Hematopoietic multipotent progenitor cell treated with erythropoietin and hydrocortisone succinate and interleukin-3 and kit ligand, for 8 days (in vitro differentiated cells): ENCODE measurements at regions not wholly inside any gene's neighbourhood (a gene's known extent, or its start where the extent isn't known, plus 50 kb on each side); places are given as distances from the start of the nearest gene placed in this dataset.

Source experiments
- DNase-seq: peaks from one replicate; pipeline ENCODE4 v3.0.0-alpha.2; 2015

DNA sequence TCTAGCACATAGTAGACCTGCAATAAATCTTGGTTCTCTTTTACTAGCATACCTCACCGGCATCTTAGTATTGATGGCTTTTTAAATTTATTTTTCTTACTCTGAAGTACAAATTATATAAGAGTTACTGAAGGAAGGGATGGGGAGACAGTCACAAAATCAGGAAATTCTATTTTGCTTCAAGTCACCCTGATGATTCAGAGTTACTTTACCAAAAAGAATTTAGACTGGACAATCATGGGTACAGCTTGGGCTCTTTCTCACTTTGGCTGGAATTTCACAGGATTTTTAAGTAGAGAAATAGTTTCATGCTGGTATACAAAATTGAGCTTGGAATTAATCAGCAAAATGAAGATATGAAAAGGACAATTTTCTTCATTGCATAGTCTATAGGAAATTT lies 919.2 kb downstream of the METTL15 start:
- DNase-seq: no peak

- no peak for DNase-seq
Observed at GRCh38 chr11:29026286-29026685, 918.1 kb downstream of the METTL15 start.

- no peak for DNase-seq
Observed at GRCh38 chr11:29025001-29025400, 916.8 kb downstream of the METTL15 start.

DNA sequence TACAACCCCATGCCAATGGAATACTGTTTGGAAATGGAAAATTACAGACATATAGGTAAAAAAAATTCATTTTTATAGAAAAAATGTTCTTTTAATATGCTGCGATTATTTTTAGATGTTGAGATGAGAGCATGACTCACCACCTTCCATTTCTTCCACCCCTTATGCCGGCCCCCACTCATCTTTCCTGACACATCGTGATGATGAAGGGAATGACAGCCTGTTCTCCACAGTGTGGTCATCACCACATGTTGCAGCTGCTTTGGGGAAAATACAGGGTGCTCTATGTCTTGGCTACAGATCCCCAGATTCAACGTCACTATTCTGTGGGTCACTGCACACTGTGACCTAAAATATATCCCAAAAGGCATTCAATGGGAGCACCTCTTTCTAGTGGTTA lies 916.2 kb downstream of the METTL15 start:
- DNase-seq: no peak

- no peak for DNase-seq
Observed at GRCh38 chr11:29023761-29024160, 915.6 kb downstream of the METTL15 start.

DNA sequence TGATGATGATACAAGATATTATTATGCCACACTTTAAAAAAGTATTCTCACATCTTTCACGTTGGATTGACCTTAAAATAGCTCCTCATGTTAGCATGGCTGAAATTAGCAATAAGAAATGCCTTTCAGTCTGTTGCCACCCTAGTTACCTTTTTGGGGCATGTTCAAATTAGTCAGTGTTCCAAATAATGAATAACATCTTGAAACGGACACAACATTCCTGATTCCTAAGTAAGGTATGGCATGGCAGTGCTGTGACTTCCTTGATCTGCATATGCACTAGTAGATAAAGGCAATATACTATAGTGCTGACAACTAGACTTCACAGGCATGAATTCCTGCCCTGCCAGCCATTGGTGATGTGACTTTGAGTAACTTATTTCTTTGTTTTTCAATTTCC lies 914.5 kb downstream of the METTL15 start:
- no peak for DNase-seq

DNA sequence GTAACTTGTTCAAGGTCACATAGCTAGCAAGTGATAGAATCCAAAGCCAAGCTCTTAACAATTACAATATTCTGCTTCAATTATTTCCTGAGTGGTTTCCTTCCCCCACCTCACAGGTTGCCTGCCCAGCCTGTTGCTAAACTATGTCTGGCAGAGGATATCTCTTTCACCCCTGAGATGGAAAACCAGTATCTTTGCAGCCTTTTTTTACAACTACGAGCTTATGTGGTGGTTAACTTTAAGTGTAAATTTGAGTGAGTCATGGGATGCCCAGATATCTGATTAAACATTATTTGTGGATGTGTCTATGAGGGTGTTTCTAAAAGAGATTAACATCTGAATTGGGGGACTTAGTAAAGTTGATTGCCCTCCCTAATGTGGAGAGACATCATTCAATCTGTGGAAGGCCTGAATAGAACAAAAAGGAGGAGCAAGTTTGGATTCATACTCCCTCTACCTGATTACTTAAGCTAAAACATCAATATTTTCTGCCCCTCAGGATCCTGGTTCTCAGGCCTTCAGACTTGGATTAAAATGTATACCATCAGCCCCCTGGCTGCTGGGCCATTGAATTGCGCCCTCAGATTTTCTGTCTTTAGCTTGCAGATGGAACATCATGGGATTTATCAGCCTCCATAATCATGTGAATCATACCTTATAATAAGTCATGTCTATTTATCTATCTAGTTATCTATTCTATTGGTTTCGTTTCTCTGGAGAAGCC lies 911.9 kb downstream of the METTL15 start:
- no peak for DNase-seq

GRCh38 chr11:29018631-29019030 lies 910.4 kb downstream of the METTL15 start:
- no peak for DNase-seq

GRCh38 chr11:29017941-29018340 lies 909.8 kb downstream of the METTL15 start:
- DNase-seq: no peak

GRCh38 chr11:29012507-29012906 lies 904.3 kb downstream of the METTL15 start:
- DNase-seq: no peak

DNA sequence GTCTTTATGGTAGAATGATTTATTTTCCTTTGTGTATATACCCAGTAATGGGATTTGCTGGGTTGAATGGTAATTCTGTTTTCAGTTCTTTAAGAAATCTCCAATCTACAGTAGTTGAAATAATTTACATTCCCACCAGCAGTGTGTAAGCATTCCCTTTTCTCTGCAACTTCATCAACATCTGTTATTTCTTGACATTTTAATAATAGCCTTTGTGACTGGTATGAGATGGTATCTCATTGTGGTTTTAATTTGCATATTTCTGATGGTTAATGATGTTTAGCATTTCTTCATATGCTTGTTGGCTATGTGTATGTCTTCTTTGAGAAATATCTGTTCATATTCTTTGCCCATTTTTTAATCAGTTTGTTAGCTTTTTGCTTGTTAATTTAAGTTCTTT lies 901.2 kb downstream of the METTL15 start:
- no peak for DNase-seq

- no peak for DNase-seq
Observed at GRCh38 chr11:29008481-29008880, 900.3 kb downstream of the METTL15 start.

DNA sequence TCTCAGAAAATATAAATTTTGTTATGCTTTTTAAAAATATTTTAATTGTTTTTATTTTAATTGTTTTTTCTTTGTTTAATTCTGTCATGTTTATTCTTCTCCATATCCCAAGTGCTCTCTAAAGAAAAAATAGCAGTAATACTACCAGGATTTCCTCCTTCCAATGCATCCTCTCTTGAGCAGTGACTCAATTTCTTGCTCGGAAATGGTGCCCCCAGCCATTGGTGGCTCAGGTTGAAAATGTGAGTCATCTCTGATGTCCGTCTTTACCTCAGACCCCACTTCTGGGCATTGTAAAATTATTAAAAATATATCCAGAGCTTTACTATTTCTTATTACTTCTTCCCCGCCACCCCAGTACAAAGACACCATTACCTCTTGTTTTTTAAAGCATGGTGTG lies 898.5 kb downstream of the METTL15 start:
- no peak for DNase-seq

DNA sequence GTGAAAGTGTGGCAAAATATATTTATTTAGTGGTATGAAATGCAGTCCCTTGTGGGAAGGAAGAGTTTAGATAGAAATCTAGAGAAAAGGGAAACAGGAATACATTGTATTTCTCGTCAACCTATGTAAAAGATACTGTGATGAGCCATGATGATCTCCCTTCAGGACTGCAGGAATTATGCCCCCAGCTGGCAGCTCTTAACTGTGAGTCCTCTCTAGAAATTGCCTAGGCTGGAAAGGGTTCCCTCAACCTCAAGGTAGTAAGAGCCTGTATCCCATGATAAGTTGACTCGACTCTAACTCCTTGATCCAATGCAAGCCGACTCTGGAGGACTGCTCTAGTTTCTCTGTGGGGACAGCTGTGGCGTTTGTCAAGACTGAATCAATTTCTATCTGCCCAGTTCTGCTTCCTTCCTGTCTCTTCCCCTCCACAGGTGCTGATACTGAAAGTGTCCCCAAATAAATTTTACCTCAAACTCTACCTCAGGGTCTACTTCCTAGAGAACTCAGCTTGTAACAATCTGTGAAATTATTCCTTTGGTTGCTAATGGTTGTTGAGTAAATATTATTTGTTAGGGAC lies 897.3 kb downstream of the METTL15 start:
- DNase-seq: no peak

GRCh38 chr11:29002816-29003215 lies 894.6 kb downstream of the METTL15 start:
- no peak for DNase-seq

GRCh38 chr11:28999620-29000019 lies 891.4 kb downstream of the METTL15 start:
- DNase-seq: no peak

DNA sequence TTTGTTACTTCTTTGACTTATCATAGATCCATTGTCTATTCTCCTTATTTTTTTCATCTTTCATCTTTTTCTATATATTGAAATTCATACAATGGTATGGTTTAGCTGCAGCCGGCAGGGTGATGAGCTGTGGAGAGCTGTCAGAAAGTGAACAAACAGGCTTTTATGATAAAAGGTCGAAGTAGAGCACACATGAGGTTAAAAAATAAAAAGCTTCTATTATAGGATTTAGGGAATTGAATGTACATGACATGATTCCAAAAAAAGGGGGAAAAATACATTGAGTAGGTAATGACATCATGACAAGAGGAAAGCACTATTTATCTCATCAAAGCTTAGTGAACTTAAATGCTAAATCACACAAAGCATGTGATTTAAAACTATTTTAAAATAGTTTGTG lies 884.8 kb downstream of the METTL15 start:
- no peak for DNase-seq

DNA sequence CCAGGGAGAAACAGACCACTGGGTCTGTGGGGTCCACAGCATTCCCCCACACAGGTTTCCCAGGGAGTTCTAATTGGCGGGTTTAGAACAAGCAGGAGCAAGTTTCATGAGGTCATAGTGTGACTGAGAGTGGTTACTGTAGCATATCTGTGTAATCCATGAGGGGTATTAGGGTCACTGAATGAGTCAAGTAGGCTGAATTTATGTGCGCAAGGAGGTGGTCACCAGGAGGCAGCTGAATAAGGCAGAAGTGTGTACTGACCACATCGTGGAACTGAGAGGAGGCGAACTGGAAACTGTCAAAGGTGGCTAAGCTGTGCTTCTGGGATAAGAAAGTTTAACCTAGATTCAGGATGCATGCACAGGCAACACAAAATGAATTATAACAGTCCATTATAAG lies 876.0 kb downstream of the METTL15 start:
- no peak for DNase-seq

GRCh38 chr11:28983780-28984179 lies 875.6 kb downstream of the METTL15 start:
- no peak for DNase-seq

DNA sequence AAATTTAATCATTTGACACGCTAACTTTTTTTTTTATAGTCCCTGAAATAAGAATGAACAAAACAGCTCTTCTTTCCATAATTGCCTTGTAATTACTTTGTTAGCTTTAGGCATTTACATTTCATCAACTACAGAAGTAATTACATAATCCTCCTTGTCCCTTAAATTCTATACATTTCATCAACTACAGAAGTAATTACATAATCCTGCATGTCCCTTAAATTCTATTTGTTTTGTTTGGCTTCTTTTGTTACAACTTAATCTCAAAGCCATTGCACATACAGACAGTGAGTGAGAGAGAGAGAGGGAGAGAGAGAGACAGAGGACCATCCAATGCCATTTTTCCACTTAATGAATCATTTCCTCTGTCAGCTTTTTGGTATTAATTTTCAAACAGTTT lies 873.2 kb downstream of the METTL15 start:
- no peak for DNase-seq

DNA sequence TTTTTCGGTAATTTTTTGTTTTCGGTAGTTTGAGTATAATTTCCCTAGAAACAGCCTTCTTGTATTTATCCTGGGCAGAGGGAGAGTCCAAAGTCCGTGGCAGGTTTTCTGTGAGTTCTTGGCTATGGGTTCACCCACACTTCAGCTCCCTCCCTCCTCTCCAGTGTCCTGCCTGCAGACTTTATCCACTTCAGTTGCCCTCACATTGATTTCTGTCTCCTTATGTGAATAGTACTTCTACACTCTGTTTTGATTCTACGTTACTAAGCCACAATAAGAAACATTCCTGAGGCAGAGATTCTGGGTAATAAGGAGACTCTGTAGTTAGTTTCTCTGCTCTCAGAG lies 868.6 kb downstream of the METTL15 start:
- no peak for DNase-seq

DNA sequence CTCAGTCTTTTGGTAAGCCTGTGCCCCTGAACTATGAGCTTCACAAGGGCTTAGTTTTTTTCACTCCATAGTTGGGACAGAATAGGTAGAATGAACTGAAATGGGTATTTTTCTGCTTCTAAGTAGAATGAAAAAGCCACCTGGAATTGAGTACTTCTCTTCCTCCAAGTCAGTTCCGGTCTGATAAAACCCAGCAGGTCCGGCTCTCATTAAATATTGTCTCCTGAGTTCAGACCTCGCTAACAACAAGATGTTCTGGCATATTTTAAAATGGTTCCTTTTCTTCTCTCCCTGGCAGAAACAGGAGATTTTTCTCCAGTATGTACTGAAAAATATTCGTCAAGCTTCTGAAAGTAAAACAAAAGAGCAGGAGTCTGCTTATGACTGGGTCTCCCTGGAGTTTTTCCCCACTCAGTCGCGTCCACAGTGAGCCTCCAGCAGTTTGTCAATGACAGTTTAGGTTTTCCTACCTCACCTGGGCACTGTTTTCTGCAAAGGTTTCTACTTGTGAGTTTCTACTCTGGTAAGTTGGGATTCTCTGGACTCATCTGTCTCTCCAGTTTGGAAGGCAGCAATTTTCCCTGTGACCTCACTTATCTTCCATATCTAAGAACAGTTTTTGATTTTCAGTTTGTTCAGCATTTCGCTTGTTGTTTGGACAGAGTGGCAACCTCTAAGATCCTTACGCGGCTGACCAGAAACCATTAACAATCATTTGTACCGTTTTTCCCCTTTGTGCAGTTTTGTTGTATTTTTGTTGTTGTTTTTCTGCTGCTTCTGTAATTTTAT lies 868.0 kb downstream of the METTL15 start:
- no peak for DNase-seq

DNA sequence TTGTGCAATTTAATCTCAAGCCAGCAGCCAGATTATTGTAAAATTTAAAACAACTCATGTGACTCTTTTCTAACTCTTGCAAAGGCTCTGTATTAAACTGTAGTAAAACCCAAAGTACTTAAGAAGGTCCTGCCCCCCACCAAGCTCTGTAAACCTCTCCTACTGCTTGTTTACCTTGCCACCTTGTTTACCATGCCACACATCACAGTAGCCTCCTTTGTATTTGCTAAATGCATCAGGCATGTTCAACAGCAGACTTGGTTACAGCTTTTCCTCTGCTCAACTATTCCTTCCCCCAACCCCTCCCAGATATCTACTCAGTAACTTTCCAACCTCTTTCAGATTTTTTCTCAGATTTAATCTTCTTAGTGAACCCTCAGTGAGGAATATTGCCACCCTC lies 861.6 kb downstream of the METTL15 start:
- no peak for DNase-seq

DNA sequence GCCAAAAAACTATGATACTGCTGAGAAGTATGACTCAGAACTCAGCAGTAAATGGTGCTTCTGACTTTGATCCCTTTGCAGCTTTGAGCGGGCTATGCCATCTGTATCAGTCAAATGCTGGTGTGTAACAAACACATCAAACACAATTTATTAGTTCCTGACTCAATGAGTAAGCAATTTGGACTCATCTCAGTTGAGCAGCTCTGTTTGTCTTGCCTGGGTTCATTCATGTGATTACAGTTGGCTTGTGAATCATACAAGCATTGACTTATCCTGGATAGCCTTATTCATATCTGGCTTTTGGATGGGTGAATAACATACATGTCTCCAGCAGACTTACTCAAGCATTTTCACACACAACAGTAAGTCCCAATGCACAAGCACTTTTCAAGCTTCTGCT lies 858.8 kb downstream of the METTL15 start:
- no peak for DNase-seq
